NB4 (cell line): ENCODE measurements at regions not wholly inside any gene's neighbourhood (a gene's known extent, or its start where the extent isn't known, plus 50 kb on each side); places are given as distances from the start of the nearest gene placed in this dataset.

Experiments used
- DNase-seq: peaks from one replicate; pipeline ENCODE4 v3.0.0; 2010; ENCODE audit warnings: low read depth
- H3K4me3 ChIP-seq: one replicate; pipeline ENCODE4 v1.5.1; 2011; ENCODE audit warnings: mild to moderate bottlenecking, low read depth, low read length, moderate library complexity
- CTCF ChIP-seq: IDR thresholded peaks from one replicate; pipeline ENCODE4 v1.5.1; 2012; ENCODE audit warnings: low read depth, low read length
- MAX ChIP-seq: IDR thresholded peaks from 2 replicates; pipeline ENCODE4 v1.6.1; 2011; ENCODE audit warnings: low read depth, low read length
- MYC ChIP-seq: IDR thresholded peaks from 2 replicates; pipeline ENCODE4 v1.6.1; 2011; ENCODE audit warnings: low read depth, low read length
- POLR2A ChIP-seq: IDR thresholded peaks from 2 replicates; pipeline ENCODE4 v1.6.1; 2011; ENCODE audit warnings: mild to moderate bottlenecking; ENCODE audit not compliant: insufficient read length; ENCODE audit errors: extremely low read depth

- no peak for TF ChIP-seq POLR2A
- TF ChIP-seq MAX = no peak
- TF ChIP-seq CTCF = no peak
- TF ChIP-seq MYC = no peak
- no peak for DNase-seq
- no peak overlapping the region for H3K4me3 ChIP-seq
Observed at GRCh38 chr2:71893646-71894045, 254.0 kb downstream of the CYP26B1 start.

- no peak overlapping the region for H3K4me3 ChIP-seq
- DNase-seq = no peak
- TF ChIP-seq MYC (no peak), MAX (no peak), POLR2A (no peak), CTCF (no peak)
Observed at GRCh38 chr2:71892896-71893295, 254.8 kb downstream of the CYP26B1 start.

- no peak for DNase-seq
- no peak overlapping the region for H3K4me3 ChIP-seq
- TF ChIP-seq MYC = no peak
Observed at GRCh38 chr2:71892423-71892730, 255.3 kb downstream of the CYP26B1 start.

GRCh38 chr2:71891719-71892422, 255.8 kb downstream of the CYP26B1 start:
- no peak overlapping the region for H3K4me3 ChIP-seq
- no peak for DNase-seq
- TF ChIP-seq MYC = no peak
- TF ChIP-seq CTCF = no peak
- no peak for TF ChIP-seq MAX

GRCh38 chr2:71891155-71891554, 256.5 kb downstream of the CYP26B1 start:
- TF ChIP-seq MAX (no peak), MYC (no peak), CTCF (no peak), POLR2A (no peak)
- DNase-seq = no peak
- no peak overlapping the region for H3K4me3 ChIP-seq

- DNase-seq = peak; percentile 63
- no peak overlapping the region for H3K4me3 ChIP-seq
- TF ChIP-seq MAX (no peak), POLR2A (no peak)
Observed at GRCh38 chr2:71889759-71890684, 257.6 kb downstream of the CYP26B1 start.
